ENCODE measurements at regions not wholly inside any gene's neighbourhood (a gene's known extent, or its start where the extent isn't known, plus 50 kb on each side); places are given as distances from the start of the nearest gene placed in this dataset.

GRCh38 chr5:27129926-27130325 is 91.5 kb upstream of the CDH9 start:
- TF ChIP-seq, protein P1, sequence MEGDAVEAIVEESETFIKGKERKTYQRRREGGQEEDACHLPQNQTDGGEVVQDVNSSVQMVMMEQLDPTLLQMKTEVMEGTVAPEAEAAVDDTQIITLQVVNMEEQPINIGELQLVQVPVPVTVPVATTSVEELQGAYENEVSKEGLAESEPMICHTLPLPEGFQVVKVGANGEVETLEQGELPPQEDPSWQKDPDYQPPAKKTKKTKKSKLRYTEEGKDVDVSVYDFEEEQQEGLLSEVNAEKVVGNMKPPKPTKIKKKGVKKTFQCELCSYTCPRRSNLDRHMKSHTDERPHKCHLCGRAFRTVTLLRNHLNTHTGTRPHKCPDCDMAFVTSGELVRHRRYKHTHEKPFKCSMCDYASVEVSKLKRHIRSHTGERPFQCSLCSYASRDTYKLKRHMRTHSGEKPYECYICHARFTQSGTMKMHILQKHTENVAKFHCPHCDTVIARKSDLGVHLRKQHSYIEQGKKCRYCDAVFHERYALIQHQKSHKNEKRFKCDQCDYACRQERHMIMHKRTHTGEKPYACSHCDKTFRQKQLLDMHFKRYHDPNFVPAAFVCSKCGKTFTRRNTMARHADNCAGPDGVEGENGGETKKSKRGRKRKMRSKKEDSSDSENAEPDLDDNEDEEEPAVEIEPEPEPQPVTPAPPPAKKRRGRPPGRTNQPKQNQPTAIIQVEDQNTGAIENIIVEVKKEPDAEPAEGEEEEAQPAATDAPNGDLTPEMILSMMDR (conservative IDR thresholded peaks at IDR 0.05 in 1 of 2, IDR thresholded peaks at IDR 0.05 in 1 of 2; ENCODE audit: low read depth in 1 of 2, low read length in 2 of 2): no peak
- no peak for TF ChIP-seq EZH2 (IDR thresholded peaks at IDR 0.05; ENCODE audit: low read length, missing control alignments)

Data from fibroblast of lung (primary cell).